ENCODE measurements at regions not wholly inside any gene's neighbourhood (a gene's known extent, or its start where the extent isn't known, plus 50 kb on each side); places are given as distances from the start of the nearest gene placed in this dataset.
"Not testable (repeated sequence)": the region's sequence is repeated elsewhere in the genome, so short reads cannot be mapped to it uniquely, and the experiment has no call there.

- Mint-ChIP-seq H3K27ac (no peak overlapping the region), H3K27me3 (no peaks in the 10 kb centered on the region), H3K9me3 (ENCODE audit: insufficient read depth) (peaks cover 12% of the 10 kb centered on the region), H3K4me3 (no peak overlapping the region), H3K4me1 (no peaks in the 10 kb centered on the region)
- no peak overlapping the region for H3K4me2 ChIP-seq (replicated peaks; ENCODE audit: low read depth, low read length, poor library complexity, severe bottlenecking)
- H3K4me3 ChIP-seq (ENCODE audit: control extremely low read depth in 1 of 5, extremely low read depth in 1 of 5, insufficient read depth in 1 of 5, low read depth in 2 of 5, low read length in 4 of 5), result no peak overlapping the region
- no peak overlapping the region for H2AFZ ChIP-seq (ENCODE audit: insufficient read depth, low read depth, low read length, poor library complexity, severe bottlenecking)
- CTCF ChIA-PET, result no interaction called here
- POLR2A ChIA-PET, result no interaction called here
- TF ChIP-seq EZH2 (IDR thresholded peaks at IDR 0.05; ENCODE audit: borderline replicate concordance, insufficient read depth, low read depth, low read length, poor library complexity, severe bottlenecking), result no peak
- TF ChIP-seq CTCF (IDR thresholded peaks at IDR 0.05), result no peak
- no peaks in the 10 kb centered on the region for H3K36me3 ChIP-seq (replicated peaks in 1 of 2; ENCODE audit: control extremely low read depth in 1 of 2, control insufficient read depth in 1 of 2, extremely low read depth in 1 of 2, insufficient read depth in 2 of 2, low read length in 1 of 2)
- peaks cover 0 to 4% (median 0%) of the 10 kb centered on the region in 3 donors for H3K9me3 ChIP-seq (ENCODE audit: control extremely low read depth in 1 of 3, control insufficient read depth in 2 of 3, insufficient read depth in 1 of 3, low read length in 2 of 3)
- ATAC-seq (ENCODE audit: low read depth) (no peak), DNase-seq (no peak)
- intact Hi-C loops (cut with micrococcal nuclease), result no loop called here
- H3K79me2 ChIP-seq (ENCODE audit: control insufficient read depth, insufficient read depth, low read length), result no peaks in the 10 kb centered on the region
- H3K9ac ChIP-seq (ENCODE audit: low read length), result no peak overlapping the region
- WGBS (ENCODE audit: insufficient coverage), result no CpG with 5 or more reads among the region's 2 CpGs
- no peak overlapping the region for H3K27ac ChIP-seq (ENCODE audit: low read length in 2 of 2)
- H3K27me3 ChIP-seq (replicated peaks in 1 of 4; ENCODE audit: control extremely low read depth in 1 of 4, control insufficient read depth in 3 of 4, insufficient read depth in 4 of 4, low read length in 3 of 4), result no peaks in the 10 kb centered on the region
- no peaks in the 10 kb centered on the region for H3K4me1 ChIP-seq (ENCODE audit: control insufficient read depth in 2 of 2, insufficient read depth in 2 of 2, low read length in 2 of 2)
- no peaks in the 10 kb centered on the region for H4K20me1 ChIP-seq (ENCODE audit: control insufficient read depth, insufficient read depth, low read length, poor library complexity, severe bottlenecking)
Measured at GRCh38 chr5:121445511-121445910, 406.2 kb upstream of the FTMT start.

GRCh38 chr5:121462441-121462840, 389.2 kb upstream of the FTMT start:
- intact Hi-C loops (cut with micrococcal nuclease), result no loop called here
- H4K20me1 ChIP-seq (ENCODE audit: control insufficient read depth, insufficient read depth, low read length, poor library complexity, severe bottlenecking), result no peaks in the 10 kb centered on the region
- ATAC-seq (ENCODE audit: low read depth) (no peak), DNase-seq (no peak)
- no peak for TF ChIP-seq CTCF (IDR thresholded peaks at IDR 0.05)
- TF ChIP-seq EZH2 (IDR thresholded peaks at IDR 0.05; ENCODE audit: borderline replicate concordance, insufficient read depth, low read depth, low read length, poor library complexity, severe bottlenecking), result no peak
- peaks cover 0 to 3% (median 0%) of the 10 kb centered on the region in 3 donors for H3K9me3 ChIP-seq (ENCODE audit: control extremely low read depth in 1 of 3, control insufficient read depth in 2 of 3, insufficient read depth in 1 of 3, low read length in 2 of 3)
- WGBS (ENCODE audit: insufficient coverage), result no CpG with 5 or more reads among the region's 3 CpGs
- Mint-ChIP-seq H3K4me1 (no peaks in the 10 kb centered on the region), H3K27me3 (no peaks in the 10 kb centered on the region), H3K4me3 (no peak overlapping the region), H3K9me3 (ENCODE audit: insufficient read depth) (no peaks in the 10 kb centered on the region), H3K27ac (no peak overlapping the region)
- no peaks in the 10 kb centered on the region for H3K36me3 ChIP-seq (replicated peaks in 1 of 2; ENCODE audit: control extremely low read depth in 1 of 2, control insufficient read depth in 1 of 2, extremely low read depth in 1 of 2, insufficient read depth in 2 of 2, low read length in 1 of 2)
- no peak overlapping the region for H2AFZ ChIP-seq (ENCODE audit: insufficient read depth, low read depth, low read length, poor library complexity, severe bottlenecking)
- H3K79me2 ChIP-seq (ENCODE audit: control insufficient read depth, insufficient read depth, low read length), result no peaks in the 10 kb centered on the region
- no peak overlapping the region for H3K4me3 ChIP-seq (ENCODE audit: control extremely low read depth in 1 of 5, extremely low read depth in 1 of 5, insufficient read depth in 1 of 5, low read depth in 2 of 5, low read length in 4 of 5)
- ChIA-PET CTCF (no interaction called here), POLR2A (no interaction called here)
- H3K27me3 ChIP-seq (replicated peaks in 1 of 4; ENCODE audit: control extremely low read depth in 1 of 4, control insufficient read depth in 3 of 4, insufficient read depth in 4 of 4, low read length in 3 of 4), result no peaks in the 10 kb centered on the region
- no peak overlapping the region for H3K9ac ChIP-seq (ENCODE audit: low read length)
- no peaks in the 10 kb centered on the region for H3K4me1 ChIP-seq (ENCODE audit: control insufficient read depth in 2 of 2, insufficient read depth in 2 of 2, low read length in 2 of 2)
- H3K27ac ChIP-seq (ENCODE audit: low read length in 2 of 2), result no peak overlapping the region
- no peak overlapping the region for H3K4me2 ChIP-seq (replicated peaks; ENCODE audit: low read depth, low read length, poor library complexity, severe bottlenecking)

- H3K4me2 ChIP-seq (replicated peaks; ENCODE audit: low read depth, low read length, poor library complexity, severe bottlenecking); H3K27me3 Mint-ChIP-seq; H3K9me3 Mint-ChIP-seq (ENCODE audit: insufficient read depth); H4K20me1 ChIP-seq (ENCODE audit: control insufficient read depth, insufficient read depth, low read length, poor library complexity, severe bottlenecking); H3K4me1 Mint-ChIP-seq; DNase-seq; H3K79me2 ChIP-seq (ENCODE audit: control insufficient read depth, insufficient read depth, low read length); H3K9ac ChIP-seq (ENCODE audit: low read length); H3K4me3 Mint-ChIP-seq; H2AFZ ChIP-seq (ENCODE audit: insufficient read depth, low read depth, low read length, poor library complexity, severe bottlenecking); H3K27ac Mint-ChIP-seq; ATAC-seq (ENCODE audit: low read depth); H3K36me3 ChIP-seq (replicated peaks in 1 of 2; ENCODE audit: control extremely low read depth in 1 of 2, control insufficient read depth in 1 of 2, extremely low read depth in 1 of 2, insufficient read depth in 2 of 2, low read length in 1 of 2); H3K27ac ChIP-seq (ENCODE audit: low read length in 2 of 2); H3K4me1 ChIP-seq (ENCODE audit: control insufficient read depth in 2 of 2, insufficient read depth in 2 of 2, low read length in 2 of 2); POLR2A ChIA-PET; H3K9me3 ChIP-seq (ENCODE audit: control extremely low read depth in 1 of 3, control insufficient read depth in 2 of 3, insufficient read depth in 1 of 3, low read length in 2 of 3); intact Hi-C loops (cut with micrococcal nuclease); H3K4me3 ChIP-seq (ENCODE audit: control extremely low read depth in 1 of 5, extremely low read depth in 1 of 5, insufficient read depth in 1 of 5, low read depth in 2 of 5, low read length in 4 of 5); CTCF ChIA-PET; H3K27me3 ChIP-seq (replicated peaks in 1 of 4; ENCODE audit: control extremely low read depth in 1 of 4, control insufficient read depth in 3 of 4, insufficient read depth in 4 of 4, low read length in 3 of 4): not testable (repeated sequence)
Measured at GRCh38 chr5:121471222-121471621, 380.5 kb upstream of the FTMT start.

All from B cell (primary cell).